ENCODE measurements at regions not wholly inside any gene's neighbourhood (a gene's known extent, or its start where the extent isn't known, plus 50 kb on each side); places are given as distances from the start of the nearest gene placed in this dataset.

- intact Hi-C loops (cut with DNase I), result no loop called here
- Histone ChIP-seq H3K4me1 (no peaks in the 10 kb centered on the region), H3K27me3 (no peaks in the 10 kb centered on the region), H3K4me3 (no peak overlapping the region), H3K27ac (no peak overlapping the region), H3K36me3 (no peaks in the 10 kb centered on the region), H3K9me3 (no peaks in the 10 kb centered on the region)
- no peak for ATAC-seq
- 26% methylated on average over 6 of the region's 6 CpGs for WGBS (ENCODE audit: insufficient coverage, low coverage, low lambda C conversion rate, missing lambda C conversion rate)
- TF ChIP-seq CTCF (IDR thresholded peaks at IDR 0.05), result no peak
- no peak for TF ChIP-seq POLR2A (IDR thresholded peaks at IDR 0.05)
- no peak for DNase-seq
These were observed 254.7 kb upstream of the PTER start for GRCh38 chr10:16182144-16182543.

- H3K36me3 ChIP-seq, result no peaks in the 10 kb centered on the region
- DNase-seq, result no peak
- intact Hi-C loops (cut with DNase I), result no loop called here
- ATAC-seq, result no peak
- TF ChIP-seq POLR2A (IDR thresholded peaks at IDR 0.05) (no peak), CTCF (IDR thresholded peaks at IDR 0.05) (no peak)
- H3K27me3 ChIP-seq, result no peaks in the 10 kb centered on the region
- no peak overlapping the region for H3K4me3 ChIP-seq
- no peaks in the 10 kb centered on the region for H3K9me3 ChIP-seq
- WGBS (ENCODE audit: insufficient coverage, low coverage, low lambda C conversion rate, missing lambda C conversion rate), result 48% methylated on average over 3 of the region's 3 CpGs
- H3K4me1 ChIP-seq, result no peaks in the 10 kb centered on the region
- no peak overlapping the region for H3K27ac ChIP-seq
These were observed 254.1 kb upstream of the PTER start for GRCh38 chr10:16182688-16183087.

- intact Hi-C loops (cut with DNase I), result no loop called here
- no peaks in the 10 kb centered on the region for H3K9me3 ChIP-seq
- TF ChIP-seq CTCF (IDR thresholded peaks at IDR 0.05), result no peak
- TF ChIP-seq POLR2A (IDR thresholded peaks at IDR 0.05), result no peak
- no peaks in the 10 kb centered on the region for H3K4me1 ChIP-seq
- no peaks in the 10 kb centered on the region for H3K36me3 ChIP-seq
- ATAC-seq, result no peak
- WGBS (ENCODE audit: insufficient coverage, low coverage, low lambda C conversion rate, missing lambda C conversion rate), result 58% methylated on average over 3 of the region's 3 CpGs
- no peak for DNase-seq
- no peaks in the 10 kb centered on the region for H3K27me3 ChIP-seq
- H3K4me3 ChIP-seq, result no peak overlapping the region
- no peak overlapping the region for H3K27ac ChIP-seq
These were observed 252.7 kb upstream of the PTER start for GRCh38 chr10:16184096-16184597.

- 27% methylated on average over 2 of the region's 2 CpGs for WGBS (ENCODE audit: insufficient coverage, low coverage, low lambda C conversion rate, missing lambda C conversion rate)
- TF ChIP-seq POLR2A (IDR thresholded peaks at IDR 0.05) (no peak), CTCF (IDR thresholded peaks at IDR 0.05) (no peak)
- H3K27me3 ChIP-seq, result no peaks in the 10 kb centered on the region
- H3K9me3 ChIP-seq, result no peaks in the 10 kb centered on the region
- ATAC-seq, result no peak
- intact Hi-C loops (cut with DNase I), result no loop called here
- H3K36me3 ChIP-seq, result no peaks in the 10 kb centered on the region
- no peak overlapping the region for H3K27ac ChIP-seq
- no peaks in the 10 kb centered on the region for H3K4me1 ChIP-seq
- no peak overlapping the region for H3K4me3 ChIP-seq
- DNase-seq, result no peak
These were observed 251.9 kb upstream of the PTER start for GRCh38 chr10:16184906-16185305.

GRCh38 chr10:16186564-16186963, 250.2 kb upstream of the PTER start:
- TF ChIP-seq CTCF (IDR thresholded peaks at IDR 0.05) (no peak), POLR2A (IDR thresholded peaks at IDR 0.05) (no peak)
- intact Hi-C loops (cut with DNase I), result no loop called here
- no peak overlapping the region for H3K27ac ChIP-seq
- ATAC-seq, result no peak
- H3K27me3 ChIP-seq, result no peaks in the 10 kb centered on the region
- H3K4me1 ChIP-seq, result no peaks in the 10 kb centered on the region
- 48% methylated on average over 3 of the region's 3 CpGs for WGBS (ENCODE audit: insufficient coverage, low coverage, low lambda C conversion rate, missing lambda C conversion rate)
- no peaks in the 10 kb centered on the region for H3K36me3 ChIP-seq
- no peaks in the 10 kb centered on the region for H3K9me3 ChIP-seq
- DNase-seq, result no peak
- H3K4me3 ChIP-seq, result no peak overlapping the region
